Gastrocnemius medialis (tissue), 4 donors: ENCODE measurements at regions not wholly inside any gene's neighbourhood (a gene's known extent, or its start where the extent isn't known, plus 50 kb on each side); places are given as distances from the start of the nearest gene placed in this dataset.

ENCODE experiments used
- ATAC-seq, 2 donors: fragments of 150-250 bp; one replicate each; pipeline ENCODE4 v1.9.1; 2016
- DNase-seq, 2 donors: peaks; one replicate each; pipeline ENCODE4 v3.0.0-alpha.2; 2019
- H3K27ac ChIP-seq, 4 donors: fragments of 200-600 bp; sonication (generic); 1 replicate in 1 of 4; 2 replicates in 3 of 4; pipeline ENCODE4 v1.5.1; 2016 to 2018; ENCODE audit warnings: mild to moderate bottlenecking in 2 of 4, moderate library complexity in 1 of 4
- H3K27me3 ChIP-seq, 3 donors: fragments of 200-600 bp; sonication (generic) in 2 of 3; 1 replicate in 1 of 3; 2 replicates in 2 of 3; pipeline versions ENCODE4 v1.5.1 to v1.6.0; 2016 to 2019; ENCODE audit warnings: mild to moderate bottlenecking in 1 of 3, moderate library complexity in 1 of 3
- H3K36me3 ChIP-seq, 2 donors: fragments of 200-600 bp; sonication (generic) in 1 of 2; one replicate each; pipeline ENCODE4 v1.5.1; 2017 to 2018
- H3K4me1 ChIP-seq, 2 donors: fragments of 200-600 bp; sonication (generic) in 1 of 2; one replicate each; pipeline ENCODE4 v1.5.1; 2016 to 2017; ENCODE audit warnings: mild to moderate bottlenecking in 2 of 2
- H3K4me3 ChIP-seq, 4 donors: fragments of 200-600 bp; sonication (generic) in 3 of 4; 1 replicate in 1 of 4; 2 replicates in 3 of 4; pipeline ENCODE4 v1.5.1; 2016 to 2019; ENCODE audit warnings: mild to moderate bottlenecking in 2 of 4
- H3K9me3 ChIP-seq, 3 donors: fragments of 200-600 bp; sonication (generic) in 2 of 3; 1 replicate in 1 of 3; 2 replicates in 2 of 3; pipeline ENCODE4 v1.5.1; 2016 to 2019
- CTCF ChIP-seq, 5 experiments: fragments of 450-650 bp in 3 of 5; fragments of 200-600 bp in 2 of 5; sonication (generic) in 2 of 5; IDR thresholded peaks in 4 of 5; conservative IDR thresholded peaks in 1 of 5; 1 replicate in 4 of 5; 2 replicates in 1 of 5; pipeline ENCODE4 v1.5.1; 2016 to 2019; ENCODE audit warnings: antibody characterized with exemption in 5 of 5, mild to moderate bottlenecking in 3 of 5, moderate library complexity in 3 of 5
- POLR2A ChIP-seq, 2 donors: fragments of 450-650 bp; IDR thresholded peaks; one replicate each; pipeline ENCODE4 v1.6.1; 2017; ENCODE audit warnings: antibody characterized with exemption in 2 of 2, mild to moderate bottlenecking in 2 of 2, moderate library complexity in 2 of 2
- in situ Hi-C, 4 donors: fragments of 200-750 bp; cut with MboI; loops; one replicate each; pipeline versions ENCODE4 v1.15.0 to v1.8.0; 2017; ENCODE audit warnings: low sequenced_read_pairs in 4 of 4
- intact Hi-C: fragments of 100-400 bp; cut with DNase I; formaldehyde crosslinking; loops from one replicate; pipeline ENCODE4 v1.15.1; 2023; ENCODE audit warnings: low total_unique reads

DNA sequence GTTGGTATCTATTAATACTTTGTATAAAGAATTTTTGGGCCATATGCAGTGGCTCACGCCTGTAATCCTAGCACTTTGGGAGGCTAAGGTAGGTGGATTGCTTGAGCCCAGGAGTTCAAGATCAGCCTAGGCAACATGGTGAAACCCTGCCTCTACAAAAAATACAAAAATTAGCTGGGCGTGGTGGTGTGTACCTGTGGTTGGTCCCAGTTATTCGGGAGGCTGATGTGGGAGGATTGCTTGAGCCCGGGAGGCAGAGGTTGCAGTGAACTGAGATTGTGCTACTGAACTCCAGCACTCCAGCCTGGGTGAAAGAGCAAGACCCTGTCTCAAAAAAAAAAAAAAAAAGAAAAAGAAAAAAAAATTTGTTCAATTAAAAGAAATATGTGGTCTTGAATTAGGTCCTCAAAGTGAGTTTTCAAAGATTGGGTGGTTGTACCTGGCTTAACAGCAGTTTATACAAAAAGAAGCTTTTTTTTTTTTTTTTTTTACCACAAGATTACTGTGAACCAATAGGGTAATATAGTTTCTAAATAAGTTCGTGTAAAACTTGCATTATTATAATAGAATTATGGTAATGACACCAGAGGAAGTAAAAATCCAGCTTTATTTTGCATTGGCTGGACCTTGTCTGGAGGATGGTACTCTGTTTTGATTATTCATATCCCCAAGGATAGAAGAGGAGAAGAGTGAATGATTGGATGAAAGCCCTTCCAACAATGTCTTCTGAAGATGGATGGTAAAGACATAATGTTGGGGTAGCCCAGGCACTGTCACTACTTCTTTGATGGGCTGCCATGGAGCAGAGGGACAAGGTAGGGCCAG is 210.3 kb downstream of the MYCN start:
- H3K4me3 ChIP-seq = no peak overlapping the region
- DNase-seq (no peak), ATAC-seq (no peak)
- no peaks in the 10 kb centered on the region for H3K27me3 ChIP-seq
- intact Hi-C loops = no loop called here
- in situ Hi-C loops = no loop called here
- H3K27ac ChIP-seq = no peak overlapping the region
- H3K36me3 ChIP-seq = no peaks in the 10 kb centered on the region
- no peak for TF ChIP-seq CTCF (IDR thresholded peaks at IDR 0.05 in 4 of 5, conservative IDR thresholded peaks at IDR 0.05 in 1 of 5)
- no peak for TF ChIP-seq POLR2A (IDR thresholded peaks at IDR 0.05)
- no peaks in the 10 kb centered on the region for H3K9me3 ChIP-seq
- no peaks in the 10 kb centered on the region for H3K4me1 ChIP-seq

DNA sequence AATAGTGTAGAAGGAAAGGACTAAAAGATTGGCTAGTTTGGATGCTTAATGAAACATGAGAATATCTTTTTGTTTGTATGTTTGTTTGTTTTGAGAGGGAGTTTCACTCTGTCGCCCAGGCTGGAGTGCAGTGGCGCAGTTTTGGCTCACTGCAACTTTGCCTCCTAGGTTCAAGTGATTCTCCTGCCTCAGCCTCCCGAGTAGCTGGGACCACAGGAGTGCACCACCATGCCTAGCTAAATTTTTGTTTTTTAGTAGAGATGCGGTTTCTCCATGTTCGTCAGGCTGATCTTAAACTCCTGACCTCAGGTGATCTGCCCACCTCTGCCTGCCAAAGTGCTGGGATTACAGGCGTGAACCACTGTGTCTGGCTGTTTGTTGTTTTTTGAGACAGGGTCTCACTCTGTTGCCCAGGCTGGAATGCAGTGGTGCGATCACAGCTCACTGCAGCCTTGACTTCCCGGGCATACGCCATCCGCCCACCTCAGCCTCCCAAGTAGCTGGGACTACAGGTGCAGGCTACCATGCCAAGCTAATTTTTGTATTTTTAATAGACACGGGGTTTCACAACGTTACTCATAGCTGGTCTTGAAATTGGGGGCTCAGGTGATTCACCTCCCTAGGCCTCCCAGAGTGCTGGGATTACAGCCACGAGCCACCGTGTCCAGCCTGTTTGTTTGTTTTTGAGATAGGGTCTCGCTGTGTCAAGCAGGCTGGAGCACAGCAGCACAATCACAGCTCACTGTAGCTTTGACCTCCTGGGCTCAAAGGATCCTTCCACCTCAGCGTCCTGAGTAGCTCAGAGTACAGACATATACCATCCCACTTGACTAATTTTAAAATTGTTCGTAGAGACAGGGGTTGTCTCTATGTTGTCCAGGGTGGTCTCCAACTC is 209.2 kb downstream of the MYCN start:
- intact Hi-C loops = no loop called here
- ATAC-seq (no peak), DNase-seq (no peak)
- no peak overlapping the region for H3K27ac ChIP-seq
- in situ Hi-C loops = no loop called here
- H3K9me3 ChIP-seq = no peaks in the 10 kb centered on the region
- H3K4me3 ChIP-seq = no peak overlapping the region
- TF ChIP-seq CTCF (IDR thresholded peaks at IDR 0.05 in 4 of 5, conservative IDR thresholded peaks at IDR 0.05 in 1 of 5) (no peak), POLR2A (IDR thresholded peaks at IDR 0.05) (no peak)
- no peaks in the 10 kb centered on the region for H3K36me3 ChIP-seq
- no peaks in the 10 kb centered on the region for H3K27me3 ChIP-seq
- H3K4me1 ChIP-seq = no peaks in the 10 kb centered on the region

GRCh38 chr2:16148632-16149348 is 208.4 kb downstream of the MYCN start:
- intact Hi-C loops (no loop called here), in situ Hi-C loops (no loop called here)
- H3K9me3 ChIP-seq = no peaks in the 10 kb centered on the region
- H3K4me1 ChIP-seq = no peaks in the 10 kb centered on the region
- DNase-seq (no peak), ATAC-seq (no peak)
- no peaks in the 10 kb centered on the region for H3K27me3 ChIP-seq
- H3K27ac ChIP-seq = no peak overlapping the region
- no peak overlapping the region for H3K4me3 ChIP-seq
- H3K36me3 ChIP-seq = no peaks in the 10 kb centered on the region
- TF ChIP-seq CTCF (IDR thresholded peaks at IDR 0.05 in 4 of 5, conservative IDR thresholded peaks at IDR 0.05 in 1 of 5) (no peak), POLR2A (IDR thresholded peaks at IDR 0.05) (no peak)

DNA sequence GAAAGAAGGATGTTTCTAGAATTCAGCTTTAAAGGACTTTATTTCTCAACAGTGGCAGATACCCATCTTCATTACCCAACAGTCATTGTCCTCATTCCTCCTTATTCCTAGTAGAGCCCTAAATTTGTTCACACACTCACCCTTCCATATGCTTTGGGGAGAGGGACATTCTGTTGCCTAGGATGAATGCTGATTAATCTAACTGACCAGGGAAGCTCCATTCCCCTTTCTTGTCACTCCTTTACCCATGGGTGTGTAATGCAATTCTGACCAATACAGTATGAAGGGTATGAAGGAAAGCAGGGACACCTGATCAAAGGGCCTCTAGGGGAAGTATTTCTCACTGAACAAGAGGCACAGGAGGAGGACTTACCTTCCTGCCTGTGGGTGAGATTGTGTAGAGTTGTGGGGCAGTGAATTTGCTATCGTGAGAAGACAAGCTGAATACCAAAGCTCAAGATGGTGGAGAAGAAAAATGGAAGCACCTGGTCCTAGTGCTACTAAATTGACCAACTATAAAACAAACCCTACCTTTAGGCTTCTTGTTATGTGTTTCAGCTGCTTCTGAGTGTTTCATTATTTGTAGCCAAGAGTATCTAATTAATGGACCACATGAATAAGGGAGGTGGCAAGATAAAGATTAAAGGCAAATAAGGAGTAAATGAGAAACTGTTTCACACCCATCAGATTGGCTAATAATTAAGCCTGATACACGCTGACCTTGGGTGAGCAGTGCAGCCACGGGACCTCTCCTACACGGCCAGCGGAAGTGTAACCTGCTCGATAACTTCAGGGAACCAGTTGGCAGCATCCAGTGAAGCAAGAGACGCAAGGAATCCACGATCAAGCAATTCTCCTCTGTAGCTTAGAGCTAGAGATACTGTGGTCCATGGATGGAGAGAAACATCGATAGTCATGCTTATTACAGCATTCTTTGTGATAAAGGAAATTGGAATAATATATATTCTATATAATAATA is 202.3 kb downstream of the MYCN start:
- no peak for DNase-seq
- ATAC-seq = no peak
- in situ Hi-C loops = no loop called here

More for the DNA sequence above, 202.3 kb downstream of the MYCN start:
- intact Hi-C loops = no loop called here
- Histone ChIP-seq H3K27me3 (no peaks in the 10 kb centered on the region), H3K4me3 (no peak overlapping the region), H3K27ac (no peak overlapping the region), H3K4me1 (no peaks in the 10 kb centered on the region), H3K36me3 (no peaks in the 10 kb centered on the region), H3K9me3 (no peaks in the 10 kb centered on the region)
- TF ChIP-seq POLR2A (IDR thresholded peaks at IDR 0.05) (no peak), CTCF (IDR thresholded peaks at IDR 0.05 in 4 of 5, conservative IDR thresholded peaks at IDR 0.05 in 1 of 5) (no peak)
